Panc1 (cell line): ENCODE measurements at regions not wholly inside any gene's neighbourhood (a gene's known extent, or its start where the extent isn't known, plus 50 kb on each side); places are given as distances from the start of the nearest gene placed in this dataset.
"Not testable (repeated sequence)": the region's sequence is repeated elsewhere in the genome, so short reads cannot be mapped to it uniquely, and the experiment has no call there.

ENCODE experiments used
- ATAC-seq: fragments of 200-7000 bp; cut with Tn5 transposase; 2 replicates; pipeline ENCODE4 v1.9.1; 2020; ENCODE audit warnings: mild to moderate bottlenecking, moderate library complexity
- BruUV-seq: library from RNA; stranded (reverse); fragments of 400-500 nt; replicated peaks from 2 replicates; lab custom pipeline; 2021; lab: Mats Ljungman, UMichigan
- CTCF ChIA-PET: fragments of 300-600 bp; sonication (Branson Sonifier 250); formaldehyde crosslinking; loops from one replicate; lab custom pipeline; 2022; ENCODE audit warnings: antibody characterized with exemption; lab: Charles Lee
- POLR2A ChIA-PET: fragments of 300-600 bp; sonication (Branson Sonifier 250); formaldehyde crosslinking; loops from one replicate; lab custom pipeline; 2022; ENCODE audit warnings: antibody characterized with exemption; lab: Charles Lee
- DNase-seq: peaks from one replicate; pipeline ENCODE4 v3.0.0-alpha.2; 2010; ENCODE audit warnings: low read depth, low spot score
- H3K27ac ChIP-seq: 2 replicates; pipeline ENCODE4 v1.5.1; 2011; ENCODE audit warnings: mild to moderate bottlenecking, low read length, inconsistent platforms
- H3K27me3 ChIP-seq: fragments of 200-500 bp; sonication (Bioruptor generic); 2 replicates; pipeline ENCODE4 v1.6.0; 2014; ENCODE audit warnings: low read length, inconsistent platforms; ENCODE audit not compliant: control insufficient read depth, insufficient read depth
- H3K36me3 ChIP-seq: fragments of 200-500 bp; sonication (Bioruptor generic); 2 replicates; pipeline ENCODE4 v1.5.1; 2014; ENCODE audit warnings: inconsistent platforms, mild to moderate bottlenecking, low read length, moderate library complexity; ENCODE audit not compliant: control insufficient read depth, insufficient read depth
- H3K4me1 ChIP-seq: 2 replicates; pipeline ENCODE4 v1.5.1; 2011; ENCODE audit warnings: inconsistent platforms, mild to moderate bottlenecking, low read length, moderate library complexity; ENCODE audit not compliant: control insufficient read depth, insufficient read depth
- H3K4me3 ChIP-seq, 2 experiments: 2 replicates each; pipeline ENCODE4 v1.5.1; 2011 to 2012; ENCODE audit warnings: low read depth in 2 of 2, low read length in 2 of 2, mild to moderate bottlenecking in 2 of 2, inconsistent platforms in 1 of 2, moderate library complexity in 1 of 2
- H3K9me3 ChIP-seq: fragments of 200-500 bp; sonication (Bioruptor generic); 2 replicates; pipeline ENCODE4 v1.5.1; 2014; ENCODE audit warnings: low read depth, mild to moderate bottlenecking, inconsistent platforms, low read length, moderate library complexity; ENCODE audit not compliant: control insufficient read depth, insufficient read depth
- POLR2AphosphoS5 ChIP-seq: IDR thresholded peaks from 2 replicates; pipeline ENCODE4 v1.6.1; 2012; ENCODE audit warnings: mild to moderate bottlenecking, low read depth, low read length, moderate library complexity
- SIN3A ChIP-seq: IDR thresholded peaks from 2 replicates; pipeline ENCODE4 v1.6.1; 2012; ENCODE audit warnings: low read depth, mild to moderate bottlenecking, low read length, moderate library complexity, borderline replicate concordance; ENCODE audit not compliant: insufficient read depth
- TCF7L2 ChIP-seq: IDR thresholded peaks from 2 replicates; pipeline ENCODE4 v1.6.1; 2011; ENCODE audit warnings: mild to moderate bottlenecking, low read depth, low read length, inconsistent platforms
- in situ Hi-C: cut with HindIII; loops from 2 replicates; pipeline ENCODE4 v1.10.0; 2016; ENCODE audit warnings: low sequenced_read_pairs, low pct_unique_long_range_greater_than_20kb
- intact Hi-C: fragments of 100-400 bp; cut with micrococcal nuclease; formaldehyde crosslinking; loops from one replicate; pipeline ENCODE4 v1.10.0; 2022; ENCODE audit not compliant: unreplicated experiment
- TF ChIP-seq, protein P1 (sequence below): fragments of 450-650 bp; IDR thresholded peaks from 2 replicates; pipeline ENCODE4 v1.5.1; 2017; ENCODE audit warnings: mild to moderate bottlenecking
- TF ChIP-seq, protein P2 (sequence below), 2 experiments: IDR thresholded peaks; 2 replicates each; pipeline ENCODE4 v1.6.1; 2011 to 2012; ENCODE audit warnings: low read depth in 2 of 2, control low read depth in 1 of 2, low read length in 1 of 2, mild to moderate bottlenecking in 1 of 2, moderate library complexity in 1 of 2; ENCODE audit not compliant: insufficient read depth in 1 of 2

DNA sequence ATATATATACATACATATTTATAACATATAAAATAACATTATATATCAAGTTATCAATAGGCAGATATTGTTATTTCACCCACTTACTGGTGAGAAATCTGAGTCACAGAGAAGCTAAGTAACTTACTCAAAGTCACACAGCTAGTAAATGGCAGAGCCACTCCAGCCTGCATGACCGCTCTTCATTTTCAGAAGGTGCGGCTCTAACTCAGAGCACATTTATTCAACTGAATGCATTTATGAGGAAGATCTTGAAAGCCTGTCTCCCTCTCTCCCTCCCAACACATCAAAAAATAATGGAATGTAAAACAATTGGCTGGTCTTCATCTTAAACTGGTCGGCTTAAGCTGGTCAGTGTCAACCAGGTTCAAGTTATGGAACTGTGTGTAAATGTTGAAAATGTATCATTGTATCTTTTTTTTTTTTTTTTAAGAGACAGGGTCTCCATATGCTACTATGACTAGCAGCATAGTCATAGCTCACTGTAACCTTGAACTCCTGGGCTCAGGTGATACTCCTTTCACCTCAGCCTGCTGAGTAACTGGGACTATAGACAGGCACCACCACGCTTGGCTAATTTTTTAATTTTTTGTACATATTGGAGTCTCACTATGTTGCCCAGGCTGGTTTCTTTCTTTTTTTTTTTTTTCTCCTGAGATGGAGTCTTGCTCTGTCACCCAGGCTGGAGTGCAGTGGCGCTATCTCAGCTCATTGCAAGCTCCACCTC lies 70.7 kb upstream of the NCOA3 start:
- Histone ChIP-seq H3K9me3 (no peaks in the 10 kb centered on the region), H3K27me3 (no peaks in the 10 kb centered on the region), H3K4me1 (peaks cover 5% of the 10 kb centered on the region; the same call in 1 of the 2 replicates), H3K4me3 (no peak overlapping the region), H3K36me3 (no peaks in the 10 kb centered on the region), H3K27ac (no peak overlapping the region)
- CTCF ChIA-PET = interaction anchor here (0.6 kb wide), 1 partner anchor 198 kb away, joined by 3 read pairs; no protein-coding TSS in a partner anchor
- TF ChIP-seq SIN3A = no peak
- TF ChIP-seq TCF7L2 = no peak
- TF ChIP-seq POLR2AphosphoS5 = no peak
- TF ChIP-seq, protein P1, sequence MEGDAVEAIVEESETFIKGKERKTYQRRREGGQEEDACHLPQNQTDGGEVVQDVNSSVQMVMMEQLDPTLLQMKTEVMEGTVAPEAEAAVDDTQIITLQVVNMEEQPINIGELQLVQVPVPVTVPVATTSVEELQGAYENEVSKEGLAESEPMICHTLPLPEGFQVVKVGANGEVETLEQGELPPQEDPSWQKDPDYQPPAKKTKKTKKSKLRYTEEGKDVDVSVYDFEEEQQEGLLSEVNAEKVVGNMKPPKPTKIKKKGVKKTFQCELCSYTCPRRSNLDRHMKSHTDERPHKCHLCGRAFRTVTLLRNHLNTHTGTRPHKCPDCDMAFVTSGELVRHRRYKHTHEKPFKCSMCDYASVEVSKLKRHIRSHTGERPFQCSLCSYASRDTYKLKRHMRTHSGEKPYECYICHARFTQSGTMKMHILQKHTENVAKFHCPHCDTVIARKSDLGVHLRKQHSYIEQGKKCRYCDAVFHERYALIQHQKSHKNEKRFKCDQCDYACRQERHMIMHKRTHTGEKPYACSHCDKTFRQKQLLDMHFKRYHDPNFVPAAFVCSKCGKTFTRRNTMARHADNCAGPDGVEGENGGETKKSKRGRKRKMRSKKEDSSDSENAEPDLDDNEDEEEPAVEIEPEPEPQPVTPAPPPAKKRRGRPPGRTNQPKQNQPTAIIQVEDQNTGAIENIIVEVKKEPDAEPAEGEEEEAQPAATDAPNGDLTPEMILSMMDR = no peak
- POLR2A ChIA-PET = no interaction called here
- intact Hi-C loops = no loop called here
- BruUV-seq = no TSS peak
- in situ Hi-C loops = no loop called here
- DNase-seq (no peak), ATAC-seq (no peak)

DNA sequence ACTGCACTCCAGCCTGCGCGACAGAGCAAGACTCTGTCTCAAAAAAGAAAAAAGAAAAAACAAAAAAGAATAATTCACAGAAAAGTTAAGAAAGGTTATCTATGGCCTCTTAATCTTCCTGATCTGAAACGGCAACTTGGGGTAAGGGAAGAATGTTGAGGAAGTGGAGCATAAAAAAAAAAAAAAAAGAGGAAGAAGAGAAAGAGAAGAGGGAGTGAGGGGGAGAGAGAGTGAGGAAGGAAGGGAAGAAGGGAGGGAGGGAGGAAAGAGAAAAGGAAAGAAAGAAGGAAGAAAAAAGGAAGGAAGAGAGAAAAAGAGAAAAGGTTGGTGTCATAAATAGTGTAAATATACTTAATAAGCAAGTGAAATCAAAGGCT lies 68.9 kb upstream of the NCOA3 start:
- Histone ChIP-seq H3K27me3 (no peaks in the 10 kb centered on the region), H3K27ac (0 out of 2 replicates have a peak overlapping the region, but pooled peaks have one; percentile 2), H3K36me3 (no peaks in the 10 kb centered on the region), H3K9me3 (no peaks in the 10 kb centered on the region), H3K4me3 (peak overlapping the region in 1 of 2 experiments; percentile 39; a peak in 2 of 4 replicates), H3K4me1 (peaks cover 5% of the 10 kb centered on the region; the same call in 1 of the 2 replicates)
- no TSS peak for BruUV-seq
- in situ Hi-C loops (no loop called here), intact Hi-C loops (no loop called here)
- ChIA-PET POLR2A (no interaction called here), CTCF (no interaction called here)
- no peak for ATAC-seq
- no peak for DNase-seq
- TF ChIP-seq SIN3A (no peak), POLR2AphosphoS5 (no peak)
- TF ChIP-seq, protein P1 = no peak
- TF ChIP-seq, protein P2, sequence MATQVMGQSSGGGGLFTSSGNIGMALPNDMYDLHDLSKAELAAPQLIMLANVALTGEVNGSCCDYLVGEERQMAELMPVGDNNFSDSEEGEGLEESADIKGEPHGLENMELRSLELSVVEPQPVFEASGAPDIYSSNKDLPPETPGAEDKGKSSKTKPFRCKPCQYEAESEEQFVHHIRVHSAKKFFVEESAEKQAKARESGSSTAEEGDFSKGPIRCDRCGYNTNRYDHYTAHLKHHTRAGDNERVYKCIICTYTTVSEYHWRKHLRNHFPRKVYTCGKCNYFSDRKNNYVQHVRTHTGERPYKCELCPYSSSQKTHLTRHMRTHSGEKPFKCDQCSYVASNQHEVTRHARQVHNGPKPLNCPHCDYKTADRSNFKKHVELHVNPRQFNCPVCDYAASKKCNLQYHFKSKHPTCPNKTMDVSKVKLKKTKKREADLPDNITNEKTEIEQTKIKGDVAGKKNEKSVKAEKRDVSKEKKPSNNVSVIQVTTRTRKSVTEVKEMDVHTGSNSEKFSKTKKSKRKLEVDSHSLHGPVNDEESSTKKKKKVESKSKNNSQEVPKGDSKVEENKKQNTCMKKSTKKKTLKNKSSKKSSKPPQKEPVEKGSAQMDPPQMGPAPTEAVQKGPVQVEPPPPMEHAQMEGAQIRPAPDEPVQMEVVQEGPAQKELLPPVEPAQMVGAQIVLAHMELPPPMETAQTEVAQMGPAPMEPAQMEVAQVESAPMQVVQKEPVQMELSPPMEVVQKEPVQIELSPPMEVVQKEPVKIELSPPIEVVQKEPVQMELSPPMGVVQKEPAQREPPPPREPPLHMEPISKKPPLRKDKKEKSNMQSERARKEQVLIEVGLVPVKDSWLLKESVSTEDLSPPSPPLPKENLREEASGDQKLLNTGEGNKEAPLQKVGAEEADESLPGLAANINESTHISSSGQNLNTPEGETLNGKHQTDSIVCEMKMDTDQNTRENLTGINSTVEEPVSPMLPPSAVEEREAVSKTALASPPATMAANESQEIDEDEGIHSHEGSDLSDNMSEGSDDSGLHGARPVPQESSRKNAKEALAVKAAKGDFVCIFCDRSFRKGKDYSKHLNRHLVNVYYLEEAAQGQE (IDR thresholded peaks at IDR 0.05; ENCODE audit: insufficient read depth in 1 of 2, low read depth in 2 of 2, low read length in 1 of 2) = no peak

DNA sequence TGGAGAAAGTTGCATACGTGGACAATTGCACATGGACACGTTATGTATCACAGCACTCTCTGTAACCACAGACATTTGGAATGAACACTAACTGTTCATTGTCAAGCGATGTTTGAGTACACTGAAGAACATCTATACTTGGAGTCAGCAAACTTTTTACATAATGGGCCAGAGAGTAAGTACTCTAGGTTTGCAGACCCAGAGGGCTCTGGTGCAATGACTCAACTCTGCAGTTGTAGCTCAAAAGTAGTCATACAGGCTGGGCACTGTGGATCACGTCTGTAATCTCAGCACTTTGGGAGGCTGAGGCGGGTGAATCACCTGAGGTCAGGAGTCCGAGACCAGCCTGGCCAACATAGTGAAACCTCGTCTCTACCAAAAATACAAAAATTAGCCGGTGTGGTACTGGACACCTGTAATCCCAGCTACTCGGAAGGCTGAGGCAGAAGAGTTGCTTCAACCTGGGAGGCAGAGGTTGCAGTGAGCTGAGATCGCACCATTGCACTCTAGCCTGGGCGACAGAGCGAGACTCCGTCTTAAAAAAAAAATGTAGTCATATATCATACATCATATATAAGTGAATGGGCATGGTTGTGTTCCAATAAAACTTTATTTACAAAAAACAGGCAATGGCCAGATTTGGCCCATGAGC lies 67.4 kb upstream of the NCOA3 start:
- H3K27ac ChIP-seq, in situ Hi-C loops, H3K27me3 ChIP-seq, H3K9me3 ChIP-seq, H3K4me1 ChIP-seq, intact Hi-C loops, CTCF ChIA-PET, H3K36me3 ChIP-seq, ATAC-seq, BruUV-seq, DNase-seq, H3K4me3 ChIP-seq: not testable (repeated sequence)
- POLR2A ChIA-PET = interaction anchor here (0.5 kb wide), 1 partner anchor 54 kb away, joined by 3 read pairs; no protein-coding TSS in a partner anchor
